GM12872 (cell line): ENCODE measurements at regions not wholly inside any gene's neighbourhood (a gene's known extent, or its start where the extent isn't known, plus 50 kb on each side); places are given as distances from the start of the nearest gene placed in this dataset.

Source experiments
- TF ChIP-seq, protein P1 (sequence below): IDR thresholded peaks from 3 replicates; pipeline ENCODE4 v1.5.1; 2011; ENCODE audit warnings: low read depth, mild to moderate bottlenecking, low read length, moderate library complexity; ENCODE audit not compliant: insufficient read depth

- TF ChIP-seq, protein P1, sequence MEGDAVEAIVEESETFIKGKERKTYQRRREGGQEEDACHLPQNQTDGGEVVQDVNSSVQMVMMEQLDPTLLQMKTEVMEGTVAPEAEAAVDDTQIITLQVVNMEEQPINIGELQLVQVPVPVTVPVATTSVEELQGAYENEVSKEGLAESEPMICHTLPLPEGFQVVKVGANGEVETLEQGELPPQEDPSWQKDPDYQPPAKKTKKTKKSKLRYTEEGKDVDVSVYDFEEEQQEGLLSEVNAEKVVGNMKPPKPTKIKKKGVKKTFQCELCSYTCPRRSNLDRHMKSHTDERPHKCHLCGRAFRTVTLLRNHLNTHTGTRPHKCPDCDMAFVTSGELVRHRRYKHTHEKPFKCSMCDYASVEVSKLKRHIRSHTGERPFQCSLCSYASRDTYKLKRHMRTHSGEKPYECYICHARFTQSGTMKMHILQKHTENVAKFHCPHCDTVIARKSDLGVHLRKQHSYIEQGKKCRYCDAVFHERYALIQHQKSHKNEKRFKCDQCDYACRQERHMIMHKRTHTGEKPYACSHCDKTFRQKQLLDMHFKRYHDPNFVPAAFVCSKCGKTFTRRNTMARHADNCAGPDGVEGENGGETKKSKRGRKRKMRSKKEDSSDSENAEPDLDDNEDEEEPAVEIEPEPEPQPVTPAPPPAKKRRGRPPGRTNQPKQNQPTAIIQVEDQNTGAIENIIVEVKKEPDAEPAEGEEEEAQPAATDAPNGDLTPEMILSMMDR = no peak
Measured at GRCh38 chr10:124346831-124347230, 71.9 kb downstream of the OAT start.

DNA sequence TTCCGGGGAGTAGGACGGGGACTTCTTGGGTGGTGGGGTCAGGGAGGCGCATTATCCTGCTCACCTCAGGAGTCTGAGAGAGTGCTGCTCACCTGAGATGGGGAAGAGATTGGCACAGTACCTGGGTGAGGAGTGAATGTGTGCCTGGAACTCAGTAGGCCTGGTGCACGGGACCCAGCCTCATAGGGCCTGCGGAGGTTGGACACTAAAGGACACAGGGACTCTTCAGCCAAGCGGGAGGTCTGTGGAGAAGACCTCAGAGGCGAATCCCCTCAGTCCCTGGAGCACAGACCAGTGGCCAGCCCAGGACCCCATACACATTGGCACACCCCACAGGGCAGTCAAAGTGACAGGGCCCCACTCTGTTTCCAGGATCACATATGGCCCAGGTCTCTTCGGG lies 73.2 kb downstream of the OAT start:
- TF ChIP-seq, protein P1 = no peak

DNA sequence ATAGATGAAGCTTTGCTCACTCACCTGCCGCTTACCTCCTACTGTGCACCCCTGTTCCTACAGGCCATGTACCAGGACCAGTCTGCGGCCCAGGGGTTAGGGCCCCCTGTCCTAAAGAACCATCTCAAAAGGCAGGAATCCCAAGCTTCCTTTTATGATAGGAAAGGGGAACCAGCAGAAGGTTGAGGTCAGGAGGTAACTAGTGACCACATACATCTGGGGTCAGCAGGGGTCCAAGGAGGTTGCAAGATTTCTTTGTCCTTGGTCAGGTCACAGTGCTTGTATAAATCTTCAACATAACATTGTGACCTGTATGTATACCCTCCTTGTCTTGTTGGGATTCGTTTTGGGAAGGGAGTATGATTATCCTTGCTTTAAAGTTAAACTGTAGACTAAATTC lies 73.8 kb downstream of the OAT start:
- TF ChIP-seq, protein P1 = no peak

GRCh38 chr10:124344266-124344590 lies 74.5 kb downstream of the OAT start:
- TF ChIP-seq, protein P1 = no peak

GRCh38 chr10:124343351-124344265 lies 75.1 kb downstream of the OAT start:
- TF ChIP-seq, protein P1 = no peak

GRCh38 chr10:124342821-124343170 lies 75.9 kb downstream of the OAT start:
- TF ChIP-seq, protein P1 = no peak

- TF ChIP-seq, protein P1 = no peak
Measured at GRCh38 chr10:124342136-124342820, 76.4 kb downstream of the OAT start.
